Gastrocnemius medialis (tissue), 4 donors: ENCODE measurements at regions not wholly inside any gene's neighbourhood (a gene's known extent, or its start where the extent isn't known, plus 50 kb on each side); places are given as distances from the start of the nearest gene placed in this dataset.

Experiments
- POLR2A ChIP-seq, 2 donors: fragments of 450-650 bp; IDR thresholded peaks; one replicate each; pipeline ENCODE4 v1.6.1; 2017; ENCODE audit warnings: antibody characterized with exemption in 2 of 2, mild to moderate bottlenecking in 2 of 2, moderate library complexity in 2 of 2
- TF ChIP-seq, protein P1 (sequence below), 5 experiments: fragments of 450-650 bp in 3 of 5; fragments of 200-600 bp in 2 of 5; sonication (generic) in 2 of 5; IDR thresholded peaks in 4 of 5; conservative IDR thresholded peaks in 1 of 5; 1 replicate in 4 of 5; 2 replicates in 1 of 5; pipeline ENCODE4 v1.5.1; 2016 to 2019; ENCODE audit warnings: antibody characterized with exemption in 5 of 5, mild to moderate bottlenecking in 3 of 5, moderate library complexity in 3 of 5

DNA sequence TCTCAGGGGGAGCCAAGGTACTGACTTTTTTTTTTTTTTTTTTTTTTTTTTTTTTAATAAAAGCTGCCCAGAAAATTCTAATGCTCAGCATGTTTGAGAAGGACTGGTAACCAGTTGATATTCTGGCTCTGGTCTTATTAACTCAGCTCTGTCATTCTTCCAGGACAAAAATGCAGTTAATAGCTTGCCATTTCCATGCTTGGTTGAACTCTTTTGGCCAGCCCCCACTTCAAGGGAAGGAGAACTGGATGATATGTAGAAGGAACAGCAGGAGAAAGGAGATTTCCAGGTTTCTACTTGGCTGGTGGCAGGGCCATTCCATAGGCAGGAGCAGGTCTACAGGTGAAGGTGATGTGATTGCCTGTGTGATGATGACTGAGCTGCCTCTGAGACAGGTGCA is 59.2 kb upstream of the TANC2 start:
- TF ChIP-seq POLR2A (IDR thresholded peaks at IDR 0.05), result no peak
- TF ChIP-seq, protein P1, sequence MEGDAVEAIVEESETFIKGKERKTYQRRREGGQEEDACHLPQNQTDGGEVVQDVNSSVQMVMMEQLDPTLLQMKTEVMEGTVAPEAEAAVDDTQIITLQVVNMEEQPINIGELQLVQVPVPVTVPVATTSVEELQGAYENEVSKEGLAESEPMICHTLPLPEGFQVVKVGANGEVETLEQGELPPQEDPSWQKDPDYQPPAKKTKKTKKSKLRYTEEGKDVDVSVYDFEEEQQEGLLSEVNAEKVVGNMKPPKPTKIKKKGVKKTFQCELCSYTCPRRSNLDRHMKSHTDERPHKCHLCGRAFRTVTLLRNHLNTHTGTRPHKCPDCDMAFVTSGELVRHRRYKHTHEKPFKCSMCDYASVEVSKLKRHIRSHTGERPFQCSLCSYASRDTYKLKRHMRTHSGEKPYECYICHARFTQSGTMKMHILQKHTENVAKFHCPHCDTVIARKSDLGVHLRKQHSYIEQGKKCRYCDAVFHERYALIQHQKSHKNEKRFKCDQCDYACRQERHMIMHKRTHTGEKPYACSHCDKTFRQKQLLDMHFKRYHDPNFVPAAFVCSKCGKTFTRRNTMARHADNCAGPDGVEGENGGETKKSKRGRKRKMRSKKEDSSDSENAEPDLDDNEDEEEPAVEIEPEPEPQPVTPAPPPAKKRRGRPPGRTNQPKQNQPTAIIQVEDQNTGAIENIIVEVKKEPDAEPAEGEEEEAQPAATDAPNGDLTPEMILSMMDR (IDR thresholded peaks at IDR 0.05 in 4 of 5, conservative IDR thresholded peaks at IDR 0.05 in 1 of 5), result no peak
